ENCODE measurements at regions not wholly inside any gene's neighbourhood (a gene's known extent, or its start where the extent isn't known, plus 50 kb on each side); places are given as distances from the start of the nearest gene placed in this dataset.
A peak's percentile ranks its signal among the peaks of the same experiment; 100 is the strongest.

DNA sequence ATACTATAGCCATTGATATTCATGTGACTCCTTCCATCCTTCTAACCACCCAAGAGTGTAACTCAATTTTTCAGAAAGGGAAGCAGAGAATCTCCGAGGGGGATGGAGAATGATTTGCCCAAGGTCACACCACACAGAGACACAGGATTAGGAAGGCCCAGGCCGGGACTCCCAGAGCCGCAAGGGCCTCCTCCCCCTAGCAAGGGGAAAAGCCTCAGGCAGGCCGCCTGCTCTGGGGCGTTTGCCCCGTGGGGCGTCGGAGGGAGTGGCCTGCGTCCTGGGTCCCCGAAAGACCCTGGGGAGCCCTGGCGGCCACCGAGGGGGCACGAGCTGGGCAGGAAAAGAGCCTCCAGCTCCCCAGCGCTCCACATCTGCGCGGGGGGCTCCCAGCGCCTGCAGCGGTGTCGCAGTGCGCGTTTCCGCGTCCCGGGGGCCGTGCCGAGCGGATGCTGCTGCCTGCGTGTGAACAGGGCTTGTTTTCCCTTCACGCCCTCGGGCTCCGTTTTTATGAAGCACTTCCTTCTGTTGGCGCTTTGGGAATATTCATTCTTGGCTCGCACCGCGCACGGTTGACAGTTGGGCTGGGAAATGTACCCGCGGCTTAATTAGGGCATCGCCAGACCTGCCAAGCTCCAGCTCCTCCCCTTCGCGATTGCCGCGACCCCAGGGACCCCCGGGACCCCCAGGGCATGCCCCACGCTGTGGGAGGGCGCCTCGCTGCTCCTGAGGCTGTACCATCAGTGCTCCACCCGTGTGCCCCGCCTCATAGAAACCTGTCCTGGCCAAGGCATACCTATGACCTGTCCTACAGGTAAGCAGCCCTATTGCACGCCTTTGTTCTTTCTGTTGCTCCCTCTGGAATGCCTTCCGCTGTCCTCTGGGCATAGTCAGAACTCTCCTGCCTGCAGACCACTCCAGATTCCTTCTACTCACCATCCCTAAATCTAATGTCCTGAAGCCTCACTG lies 158.9 kb upstream of the GLI2 start:
- DNase-seq = no peak

DNA sequence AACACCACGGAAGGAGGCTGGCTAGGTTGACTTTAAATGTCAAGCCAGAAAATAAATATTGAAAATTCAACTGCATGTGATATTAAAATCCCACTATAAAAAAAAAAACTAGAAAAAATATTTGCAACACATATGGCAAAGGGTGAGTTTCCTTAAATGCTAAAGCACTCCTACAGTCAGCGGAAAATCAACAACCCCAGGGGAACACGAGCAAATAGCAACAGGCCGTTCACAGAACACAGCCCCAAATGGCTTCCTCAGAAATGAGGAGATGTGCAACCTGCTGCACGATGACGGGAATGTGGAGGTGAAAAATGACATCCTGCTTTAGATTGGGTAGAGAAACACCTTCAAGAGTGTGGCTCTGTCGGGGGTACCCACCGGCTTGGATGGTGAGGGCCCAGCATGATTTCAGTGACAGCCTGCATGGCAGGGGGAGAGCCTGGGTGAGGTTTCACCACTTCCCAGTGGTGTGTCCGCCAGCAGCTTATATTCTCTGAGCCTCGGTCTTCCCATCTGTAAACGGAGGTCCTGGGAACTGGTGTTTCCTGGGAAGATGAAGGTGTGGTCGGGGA lies 157.9 kb upstream of the GLI2 start:
- no peak for DNase-seq

DNA sequence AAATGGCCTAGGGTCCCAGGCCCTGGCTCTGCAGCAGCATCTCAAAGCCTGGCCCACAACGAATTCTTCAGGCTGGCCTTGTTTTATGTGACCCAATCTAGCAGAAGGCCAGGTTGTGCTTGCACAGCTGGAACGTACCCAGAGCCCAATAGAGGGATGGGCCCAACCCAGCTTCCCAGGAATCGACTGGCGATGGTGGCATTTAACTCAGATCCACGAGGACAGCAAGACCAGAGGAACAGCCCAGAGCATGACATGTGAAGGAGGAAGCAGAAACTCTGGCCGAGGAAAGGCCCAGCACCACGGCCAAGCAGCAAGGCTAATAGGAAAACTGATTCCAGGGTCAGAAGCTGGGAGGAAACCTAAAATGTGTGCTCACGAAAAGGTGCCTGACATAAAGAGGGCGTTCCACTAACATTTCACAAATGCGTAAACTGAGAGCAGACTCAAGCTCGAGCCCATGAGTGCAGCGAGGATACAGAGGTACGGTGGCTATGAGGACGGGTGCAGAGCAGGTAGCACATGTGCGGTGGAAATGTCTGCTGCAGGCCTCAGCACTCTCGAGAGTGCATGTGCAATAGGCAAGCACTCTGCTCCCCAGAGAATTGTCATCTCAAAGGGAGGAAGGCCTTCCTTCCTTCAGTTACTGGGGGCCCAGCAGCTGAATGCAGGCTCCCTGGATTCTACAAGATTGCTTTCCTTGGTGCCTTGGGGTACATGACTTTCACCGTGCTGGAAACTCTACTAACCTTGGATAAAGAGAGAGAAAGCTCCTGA lies 156.9 kb upstream of the GLI2 start:
- no peak for DNase-seq

GRCh38 chr2:120579916-120580685 lies 155.6 kb upstream of the GLI2 start:
- no peak for DNase-seq

DNA sequence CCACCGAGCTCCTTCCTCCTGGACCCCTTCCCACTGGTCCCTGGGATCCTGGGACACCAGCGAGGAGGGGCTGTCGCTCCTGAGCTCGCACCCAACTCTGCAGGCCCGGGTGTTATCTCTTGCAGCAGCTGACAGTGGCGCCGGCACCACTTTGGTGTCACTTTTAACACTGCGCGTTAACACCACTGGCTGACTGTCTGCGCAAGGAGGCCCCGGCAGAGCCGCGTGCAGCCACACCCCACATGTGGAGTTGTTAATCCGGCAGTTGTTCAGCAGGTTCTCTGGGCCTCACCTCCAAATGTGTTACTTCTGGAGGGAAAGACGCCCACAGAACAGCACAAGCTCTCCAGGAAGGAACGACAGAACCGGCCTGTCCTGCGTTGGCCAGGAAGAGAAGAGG lies 155.0 kb upstream of the GLI2 start:
- no peak for DNase-seq

GRCh38 chr2:120583121-120583520 lies 152.5 kb upstream of the GLI2 start:
- no peak for DNase-seq

GRCh38 chr2:120583851-120584570 lies 151.7 kb upstream of the GLI2 start:
- no peak for DNase-seq

DNA sequence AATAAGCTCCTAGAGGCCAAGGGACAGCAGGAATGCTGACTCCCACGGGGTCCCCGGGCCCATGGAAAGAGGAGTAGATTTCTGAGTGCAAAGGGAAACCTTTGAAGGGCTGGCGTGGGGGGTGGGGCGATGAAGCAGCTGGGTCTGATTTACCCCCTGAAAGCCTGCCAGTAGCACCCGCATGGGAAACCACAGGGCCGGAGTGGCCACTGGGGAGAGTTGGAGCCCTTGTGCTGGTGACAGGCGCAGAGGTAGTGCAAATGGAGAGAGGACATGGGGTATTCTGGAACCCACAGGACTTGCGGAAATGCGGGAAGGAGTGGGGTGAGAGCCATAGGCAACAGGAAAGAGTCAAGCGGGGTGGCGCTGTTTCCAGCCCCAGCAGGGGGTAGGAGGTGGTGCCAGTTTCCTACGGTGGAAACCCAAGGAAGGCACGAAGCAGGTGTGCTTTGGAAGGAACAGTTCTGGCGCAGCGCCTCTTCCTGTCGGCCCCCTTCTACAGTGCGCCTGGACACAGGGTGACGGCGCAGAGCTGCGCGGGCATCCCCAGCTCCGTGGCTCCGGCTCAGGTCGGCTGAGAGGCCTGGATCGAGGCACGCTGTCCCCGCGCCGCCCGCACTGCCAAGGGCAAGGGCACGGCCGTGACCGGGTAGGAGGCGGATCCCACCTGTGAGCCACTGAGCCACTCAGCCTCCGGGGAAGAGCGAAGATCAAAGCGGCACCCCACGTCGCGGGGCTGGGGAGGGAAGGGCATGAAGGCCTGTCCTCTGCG lies 149.0 kb upstream of the GLI2 start:
- DNase-seq = peak; percentile 78

GRCh38 chr2:120587279-120587996 lies 148.2 kb upstream of the GLI2 start:
- DNase-seq = no peak

DNA sequence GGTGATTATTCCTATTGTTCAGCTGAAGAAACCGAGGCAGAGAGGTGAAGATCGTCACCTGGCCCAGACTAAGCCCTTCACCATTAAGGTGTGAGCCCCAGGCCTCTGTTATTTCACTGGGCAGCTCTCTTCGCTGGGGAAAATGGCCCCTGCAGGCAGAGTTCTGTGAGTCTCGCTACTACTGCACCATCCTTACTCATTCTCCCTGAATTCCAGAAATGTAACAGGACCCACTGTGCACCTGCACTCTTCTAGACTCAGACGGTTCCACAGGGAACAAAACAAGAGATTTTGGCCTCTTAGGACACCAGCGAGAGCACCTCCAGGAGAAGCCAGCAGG lies 147.7 kb upstream of the GLI2 start:
- DNase-seq = peak; percentile 76

DNA sequence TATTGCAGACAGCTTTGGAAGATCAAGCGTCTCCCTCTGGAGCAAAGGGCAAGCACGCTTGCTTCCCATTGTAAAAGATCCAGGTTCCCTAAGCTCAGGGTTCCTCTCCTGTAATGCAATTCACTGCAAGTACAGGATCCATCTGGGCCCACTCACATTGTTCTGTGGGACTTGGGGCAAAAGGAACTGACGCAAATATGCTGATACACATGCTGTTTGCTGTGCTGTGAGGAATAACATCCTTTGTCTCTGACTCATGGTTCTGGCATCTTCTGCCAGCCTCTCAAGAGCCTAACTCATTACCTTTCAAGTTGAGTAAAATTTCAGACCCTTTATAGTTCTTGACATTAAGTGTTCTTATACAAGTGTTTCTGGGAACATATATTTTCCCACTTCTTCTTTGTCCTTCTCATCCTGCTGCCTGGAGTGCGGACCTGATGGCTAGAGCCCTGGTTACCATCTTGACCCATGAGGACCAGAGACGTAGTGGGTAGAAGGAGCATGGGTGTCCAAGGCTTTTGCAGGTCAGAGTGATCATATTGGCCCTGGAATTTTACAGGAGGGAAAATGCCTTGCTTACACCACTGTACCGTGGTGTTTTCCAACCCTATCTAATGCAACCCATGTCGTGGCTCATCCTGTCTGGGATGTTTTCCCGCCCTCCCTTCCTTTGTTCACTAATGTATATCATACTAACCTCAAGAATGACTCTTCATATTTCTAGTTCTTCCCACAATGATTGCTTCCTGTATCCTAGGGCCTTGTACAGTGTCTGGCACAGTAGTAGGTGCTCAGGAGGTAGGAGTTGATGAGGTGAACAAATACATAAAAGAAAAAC lies 145.7 kb upstream of the GLI2 start:
- DNase-seq = peak; percentile 87

- no peak for DNase-seq
These were observed 144.8 kb upstream of the GLI2 start for GRCh38 chr2:120590841-120591240.

- no peak for DNase-seq
These were observed 144.1 kb upstream of the GLI2 start for GRCh38 chr2:120591572-120591971.

- DNase-seq = no peak
These were observed 143.6 kb upstream of the GLI2 start for GRCh38 chr2:120592084-120592483.

GRCh38 chr2:120593921-120594686 lies 141.6 kb upstream of the GLI2 start:
- DNase-seq = no peak

DNA sequence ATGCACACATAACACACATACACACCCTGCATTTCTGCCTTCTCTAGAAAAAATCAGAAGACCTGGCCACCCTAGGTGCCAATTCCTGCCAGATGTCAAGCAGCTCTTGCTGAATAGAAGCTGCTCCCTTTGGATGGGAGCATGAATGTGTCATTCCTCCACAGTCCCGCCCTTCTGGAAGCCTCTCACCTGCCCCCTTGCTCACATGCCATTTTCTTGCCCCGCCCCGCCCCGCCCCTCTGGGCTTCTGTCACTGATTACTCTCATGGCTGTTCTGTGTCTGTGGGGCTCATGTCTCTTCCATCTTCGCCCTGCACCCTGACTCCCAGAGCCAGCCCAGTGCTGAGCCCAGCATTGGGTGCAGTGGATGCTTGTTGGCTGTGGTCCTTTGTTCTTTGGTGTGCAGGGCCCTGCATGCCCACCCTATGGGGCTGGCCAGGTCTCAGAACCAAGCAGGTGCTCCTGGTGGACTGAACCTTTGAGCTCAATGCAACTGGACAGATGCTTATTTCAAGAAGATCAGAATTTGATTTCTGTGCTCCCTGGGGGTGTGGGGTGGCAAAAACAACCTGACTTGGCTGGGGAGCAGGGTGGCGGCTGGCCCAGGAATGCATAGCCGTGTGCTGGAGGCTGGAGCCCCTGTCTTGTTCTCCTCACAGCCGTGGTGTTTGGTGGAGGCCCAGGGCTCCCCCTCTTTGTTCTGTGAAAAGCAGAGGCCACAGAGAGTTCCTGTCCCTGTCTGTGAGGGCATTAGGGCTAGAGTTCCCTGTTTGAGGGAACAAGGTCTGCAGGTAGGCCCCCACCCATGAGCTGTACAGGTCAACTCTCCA lies 140.6 kb upstream of the GLI2 start:
- peak; percentile 79 for DNase-seq

DNA sequence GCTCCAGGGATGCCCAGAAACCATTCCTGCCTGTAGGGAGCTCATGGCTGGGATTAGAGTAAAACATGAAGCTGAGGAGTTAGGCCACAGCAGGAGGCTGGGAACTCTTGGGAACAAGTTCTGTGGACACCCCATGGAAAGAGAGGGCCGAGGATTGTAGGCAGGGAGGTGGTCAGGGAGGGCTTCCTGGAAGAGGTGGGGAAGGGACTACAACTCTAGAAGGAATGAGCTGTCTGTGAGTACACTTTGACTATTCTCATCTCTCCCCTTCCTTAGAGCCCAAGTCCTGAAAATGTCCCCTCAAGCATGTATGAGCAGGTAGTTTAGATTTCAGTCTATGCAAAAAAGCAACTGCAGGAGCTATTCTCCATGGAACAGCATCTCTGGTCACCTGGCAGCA lies 139.9 kb upstream of the GLI2 start:
- no peak for DNase-seq

DNA sequence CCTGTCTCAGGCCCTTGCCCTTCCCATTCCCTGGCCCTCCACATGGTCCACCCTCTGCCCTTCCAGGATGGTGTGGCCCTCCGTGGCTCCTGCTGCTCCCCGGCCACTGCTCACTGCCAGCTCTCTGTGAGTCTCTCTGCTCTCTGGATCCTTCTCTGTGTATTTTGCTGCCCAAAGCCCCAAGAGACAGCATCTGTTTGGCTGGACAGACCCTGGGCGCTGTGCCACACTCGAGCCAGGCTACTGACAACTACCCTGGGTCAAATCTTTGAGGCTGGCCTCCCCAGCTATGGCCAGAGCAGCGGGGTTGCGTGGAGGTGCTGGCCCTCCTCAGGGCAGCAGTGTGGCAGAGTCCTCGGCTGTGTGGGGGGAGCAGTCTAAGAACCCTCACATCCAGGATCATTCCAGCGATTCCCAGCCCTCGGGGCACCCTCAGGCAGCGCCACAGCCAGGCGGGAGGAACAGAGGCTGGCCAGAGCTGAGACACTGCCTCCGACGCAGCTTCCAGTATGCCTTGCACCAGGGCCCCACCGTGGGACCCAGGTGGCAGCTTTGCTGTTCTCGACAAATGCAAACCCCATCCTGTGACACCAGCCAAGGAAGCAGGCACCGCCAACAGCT lies 139.4 kb upstream of the GLI2 start:
- no peak for DNase-seq
